Astrocyte of the spinal cord (primary cell): ENCODE measurements at regions not wholly inside any gene's neighbourhood (a gene's known extent, or its start where the extent isn't known, plus 50 kb on each side); places are given as distances from the start of the nearest gene placed in this dataset.

ENCODE experiments used
- DNase-seq: peaks from one replicate; pipeline ENCODE4 v3.0.0; 2011; ENCODE audit warnings: low read depth, low spot score
- H3K4me3 ChIP-seq: 2 replicates; pipeline ENCODE4 v1.5.1; 2011; ENCODE audit warnings: low read depth, mild to moderate bottlenecking, low read length, moderate library complexity
- in situ Hi-C: cut with HindIII; loops from 2 replicates; pipeline ENCODE4 v1.10.0; 2017; ENCODE audit warnings: low sequenced_read_pairs
- TF ChIP-seq, protein P1 (sequence below): IDR thresholded peaks from 2 replicates; pipeline ENCODE4 v1.5.1; 2012; ENCODE audit warnings: low read depth, mild to moderate bottlenecking, low read length, inconsistent platforms

DNA sequence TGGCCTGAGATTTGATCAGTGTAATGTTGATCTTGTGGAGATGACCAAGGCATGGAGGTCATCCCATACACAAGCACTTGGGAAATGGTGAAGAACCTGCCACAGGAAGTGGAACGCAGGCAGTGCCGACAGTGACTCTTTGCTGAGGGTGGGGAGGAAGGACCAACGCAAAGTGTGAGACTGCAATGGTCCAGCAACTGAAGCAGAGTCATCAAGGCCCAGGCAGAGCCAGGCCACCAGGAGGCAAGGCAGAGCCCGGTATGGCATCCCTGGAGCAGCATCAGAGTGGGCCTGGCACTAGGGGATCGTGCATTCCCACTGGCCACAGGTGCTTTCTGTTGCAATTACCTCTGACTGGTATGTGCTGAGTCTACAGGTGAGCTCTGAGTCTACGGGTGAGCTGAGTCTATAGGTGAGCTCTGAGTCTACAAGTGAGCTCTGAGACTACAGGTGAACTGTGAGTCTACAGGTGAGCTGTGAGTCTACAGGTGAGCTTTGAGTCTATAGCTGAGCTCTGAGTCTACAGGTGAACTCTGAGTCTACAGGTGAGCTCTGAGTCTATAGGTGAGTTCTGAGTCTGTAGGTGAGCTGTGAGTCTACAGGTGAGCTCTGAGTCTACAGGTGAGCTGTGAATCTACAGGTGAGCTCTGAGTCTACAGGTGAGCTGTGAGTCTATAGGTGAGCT, 132.9 kb downstream of the KLF6 start:
- DNase-seq: no peak
- H3K4me3 ChIP-seq: no peak overlapping the region
- in situ Hi-C loops: no loop called here
- TF ChIP-seq, protein P1, sequence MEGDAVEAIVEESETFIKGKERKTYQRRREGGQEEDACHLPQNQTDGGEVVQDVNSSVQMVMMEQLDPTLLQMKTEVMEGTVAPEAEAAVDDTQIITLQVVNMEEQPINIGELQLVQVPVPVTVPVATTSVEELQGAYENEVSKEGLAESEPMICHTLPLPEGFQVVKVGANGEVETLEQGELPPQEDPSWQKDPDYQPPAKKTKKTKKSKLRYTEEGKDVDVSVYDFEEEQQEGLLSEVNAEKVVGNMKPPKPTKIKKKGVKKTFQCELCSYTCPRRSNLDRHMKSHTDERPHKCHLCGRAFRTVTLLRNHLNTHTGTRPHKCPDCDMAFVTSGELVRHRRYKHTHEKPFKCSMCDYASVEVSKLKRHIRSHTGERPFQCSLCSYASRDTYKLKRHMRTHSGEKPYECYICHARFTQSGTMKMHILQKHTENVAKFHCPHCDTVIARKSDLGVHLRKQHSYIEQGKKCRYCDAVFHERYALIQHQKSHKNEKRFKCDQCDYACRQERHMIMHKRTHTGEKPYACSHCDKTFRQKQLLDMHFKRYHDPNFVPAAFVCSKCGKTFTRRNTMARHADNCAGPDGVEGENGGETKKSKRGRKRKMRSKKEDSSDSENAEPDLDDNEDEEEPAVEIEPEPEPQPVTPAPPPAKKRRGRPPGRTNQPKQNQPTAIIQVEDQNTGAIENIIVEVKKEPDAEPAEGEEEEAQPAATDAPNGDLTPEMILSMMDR: no peak

DNA sequence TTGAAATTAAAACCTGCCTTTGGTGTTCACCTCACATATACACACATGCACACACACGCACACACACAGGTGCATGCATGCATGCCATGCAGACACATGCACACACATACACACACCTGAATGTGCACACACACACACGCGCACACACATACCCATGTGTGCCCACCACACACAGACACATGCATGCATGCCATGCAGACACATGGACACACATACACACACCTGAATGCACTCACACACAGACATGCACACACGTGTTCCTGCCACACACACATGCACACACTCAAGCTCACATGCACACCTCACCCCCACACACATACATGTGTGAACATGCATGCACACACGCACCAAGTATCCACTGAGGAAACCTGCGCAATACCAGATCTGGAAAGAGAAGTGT, 136.4 kb downstream of the KLF6 start:
- DNase-seq: no peak
- H3K4me3 ChIP-seq: no peak overlapping the region
- TF ChIP-seq, protein P1: no peak
- in situ Hi-C loops: no loop called here

DNA sequence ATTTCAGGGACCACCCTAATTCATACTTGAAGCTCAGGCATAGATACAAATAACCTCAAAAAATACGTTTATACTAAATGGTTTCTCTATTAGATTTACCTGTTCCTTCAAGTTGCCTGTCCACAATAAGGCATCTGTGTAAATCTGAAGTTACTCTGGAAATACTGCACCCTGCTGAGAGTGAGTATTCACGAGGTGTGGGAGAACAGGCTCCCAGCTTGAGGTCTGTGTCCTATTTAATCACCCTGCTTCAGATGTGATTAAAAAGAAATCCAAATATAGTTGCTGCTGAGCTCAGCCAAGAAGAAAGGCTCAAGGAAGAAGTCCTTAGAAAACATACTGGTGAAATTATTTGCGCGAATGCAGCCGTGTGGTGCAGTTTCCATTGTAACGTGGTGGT, 136.8 kb downstream of the KLF6 start:
- TF ChIP-seq, protein P1: no peak
- no peak for DNase-seq
- in situ Hi-C loops: no loop called here
- H3K4me3 ChIP-seq: no peak overlapping the region

DNA sequence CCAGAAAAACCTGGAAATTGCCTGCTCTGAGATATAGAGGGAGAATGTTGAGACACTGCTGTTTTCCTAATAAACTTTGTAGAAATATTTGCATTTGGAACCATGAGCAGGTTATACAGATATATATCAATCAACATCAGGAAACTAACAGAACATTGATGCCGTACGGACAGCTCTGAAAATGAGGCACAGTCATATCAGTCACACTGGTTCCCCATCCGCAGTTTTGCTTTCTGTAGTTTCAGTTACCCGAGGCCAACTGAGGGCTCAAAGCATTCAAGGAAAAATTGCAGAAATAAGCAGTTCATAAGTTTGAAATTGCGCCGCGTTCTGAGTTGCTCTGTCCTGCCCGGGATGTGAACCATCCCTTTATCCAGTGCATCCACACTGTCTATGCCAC, 137.9 kb downstream of the KLF6 start:
- no peak for DNase-seq
- in situ Hi-C loops: no loop called here
- H3K4me3 ChIP-seq: no peak overlapping the region
- TF ChIP-seq, protein P1: no peak

DNA sequence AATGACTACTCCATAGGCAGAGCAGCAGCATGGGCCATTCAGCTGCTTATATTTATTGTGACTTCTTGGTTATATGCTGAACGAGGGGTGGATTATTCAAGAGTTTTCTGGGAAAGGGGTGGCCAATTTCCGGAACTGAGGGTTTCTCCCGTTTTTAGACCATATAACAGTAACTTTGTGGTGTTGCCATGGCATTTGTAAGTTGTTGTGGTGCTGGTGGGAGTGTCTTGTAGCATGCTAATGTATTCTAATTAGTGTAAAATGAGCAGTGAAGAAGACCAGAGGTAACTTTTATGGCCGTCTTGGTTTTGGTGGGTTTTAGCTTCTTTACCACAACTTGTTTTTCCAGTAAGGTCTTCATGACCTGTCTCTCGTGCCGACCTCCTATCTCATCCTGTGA, 139.6 kb downstream of the KLF6 start:
- H3K4me3 ChIP-seq: no peak overlapping the region
- in situ Hi-C loops: no loop called here
- TF ChIP-seq, protein P1: no peak
- no peak for DNase-seq

DNA sequence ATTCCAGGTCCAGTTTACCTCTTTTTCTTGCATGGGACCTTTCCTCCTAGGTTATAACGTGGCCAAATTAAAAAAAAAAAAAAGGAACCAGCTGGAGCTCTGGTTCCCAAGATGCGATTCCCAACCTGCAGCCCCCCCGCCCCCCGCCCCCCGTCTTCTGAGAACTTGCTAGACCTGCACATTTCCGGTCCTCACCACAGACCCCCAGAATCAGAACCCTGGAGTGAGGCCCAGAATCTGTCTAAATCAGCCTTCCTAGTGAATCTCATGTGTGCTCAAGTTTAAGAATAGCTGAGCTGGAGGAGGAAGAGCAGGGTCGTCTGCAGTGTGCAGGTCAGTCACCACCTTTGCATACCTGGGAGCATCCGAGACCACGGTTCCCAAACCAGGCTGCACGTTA, 144.2 kb downstream of the KLF6 start:
- DNase-seq: no peak
- in situ Hi-C loops: no loop called here
- H3K4me3 ChIP-seq: no peak overlapping the region
- TF ChIP-seq, protein P1: no peak
